ENCODE measurements at regions not wholly inside any gene's neighbourhood (a gene's known extent, or its start where the extent isn't known, plus 50 kb on each side); places are given as distances from the start of the nearest gene placed in this dataset.

- TF ChIP-seq CTCF (IDR thresholded peaks at IDR 0.05; ENCODE audit: borderline replicate concordance, extremely low read depth, low read length, poor library complexity, severe bottlenecking), result no peak
- no peak for TF ChIP-seq EZH2 (IDR thresholded peaks at IDR 0.05; ENCODE audit: borderline replicate concordance, low read depth, low read length, severe bottlenecking)
Observed at GRCh38 chr4:180448306-180448705, 1794.9 kb upstream of the TENM3 start.
